ENCODE measurements at regions not wholly inside any gene's neighbourhood (a gene's known extent, or its start where the extent isn't known, plus 50 kb on each side); places are given as distances from the start of the nearest gene placed in this dataset.

- TF ChIP-seq TAF1 (conservative IDR thresholded peaks at IDR 0.05) (no peak), CTCF (IDR thresholded peaks at IDR 0.05; ENCODE audit: low read depth, low read length, missing input control) (no peak), SP1 (IDR thresholded peaks at IDR 0.05) (no peak), REST (IDR thresholded peaks at IDR 0.05) (no peak), GABPA (IDR thresholded peaks at IDR 0.05 in 1 of 2, conservative IDR thresholded peaks at IDR 0.05 in 1 of 2) (no peak), RAD21 (IDR thresholded peaks at IDR 0.05) (no peak), MAX (IDR thresholded peaks at IDR 0.05) (no peak), ATF3 (IDR thresholded peaks at IDR 0.05) (no peak), JUND (IDR thresholded peaks at IDR 0.05) (no peak), HNF4A (conservative IDR thresholded peaks at IDR 0.05) (no peak), YY1 (IDR thresholded peaks at IDR 0.05) (no peak), ZBTB33 (IDR thresholded peaks at IDR 0.05) (no peak), EGR1 (IDR thresholded peaks at IDR 0.05; ENCODE audit: low read depth in 2 of 2) (no peak)
Observed at GRCh38 chr20:22768266-22769178, 184.2 kb upstream of the FOXA2 start.
